ENCODE measurements at regions not wholly inside any gene's neighbourhood (a gene's known extent, or its start where the extent isn't known, plus 50 kb on each side); places are given as distances from the start of the nearest gene placed in this dataset.

GRCh38 chr1:242876030-242876429 is 351.5 kb upstream of the PLD5 start:
- Mint-ChIP-seq H3K9me3 (no peaks in the 10 kb centered on the region), H3K27ac (no peak overlapping the region)

GRCh38 chr1:242873661-242874060 is 349.2 kb upstream of the PLD5 start:
- no peaks in the 10 kb centered on the region for H3K4me1 Mint-ChIP-seq (ENCODE audit: low read depth)
- H3K27me3 Mint-ChIP-seq (ENCODE audit: low read depth), result no peaks in the 10 kb centered on the region
- no peak overlapping the region for H3K27ac Mint-ChIP-seq

More at GRCh38 chr1:242876030-242876429, 351.5 kb upstream of the PLD5 start:
- no peak for DNase-seq (ENCODE audit: low spot score)
- Mint-ChIP-seq H3K4me3 (no peak overlapping the region), H3K36me3 (ENCODE audit: low read depth) (no peaks in the 10 kb centered on the region), H3K27me3 (ENCODE audit: low read depth) (no peaks in the 10 kb centered on the region), H3K4me1 (ENCODE audit: low read depth) (no peaks in the 10 kb centered on the region)

GRCh38 chr1:242872521-242872920 is 348.0 kb upstream of the PLD5 start:
- Mint-ChIP-seq H3K36me3 (ENCODE audit: low read depth) (no peaks in the 10 kb centered on the region), H3K4me1 (ENCODE audit: low read depth) (no peaks in the 10 kb centered on the region), H3K9me3 (no peaks in the 10 kb centered on the region), H3K27ac (no peak overlapping the region), H3K27me3 (ENCODE audit: low read depth) (no peaks in the 10 kb centered on the region), H3K4me3 (no peak overlapping the region)
- no peak for DNase-seq (ENCODE audit: low spot score)

More at GRCh38 chr1:242873661-242874060, 349.2 kb upstream of the PLD5 start:
- H3K36me3 Mint-ChIP-seq (ENCODE audit: low read depth), result no peaks in the 10 kb centered on the region
- no peaks in the 10 kb centered on the region for H3K9me3 Mint-ChIP-seq
- DNase-seq (ENCODE audit: low spot score), result no peak
- no peak overlapping the region for H3K4me3 Mint-ChIP-seq

GRCh38 chr1:242871471-242872030 is 347.1 kb upstream of the PLD5 start:
- H3K27me3 Mint-ChIP-seq (ENCODE audit: low read depth), result no peaks in the 10 kb centered on the region
- no peaks in the 10 kb centered on the region for H3K9me3 Mint-ChIP-seq
- no peak overlapping the region for H3K27ac Mint-ChIP-seq
- H3K4me1 Mint-ChIP-seq (ENCODE audit: low read depth), result no peaks in the 10 kb centered on the region
- no peaks in the 10 kb centered on the region for H3K36me3 Mint-ChIP-seq (ENCODE audit: low read depth)
- H3K4me3 Mint-ChIP-seq, result no peak overlapping the region
- DNase-seq (ENCODE audit: low spot score), result no peak

GRCh38 chr1:242870966-242871365 is 346.5 kb upstream of the PLD5 start:
- no peaks in the 10 kb centered on the region for H3K27me3 Mint-ChIP-seq (ENCODE audit: low read depth)
- DNase-seq (ENCODE audit: low spot score), result no peak
- H3K4me3 Mint-ChIP-seq, result no peak overlapping the region
- no peaks in the 10 kb centered on the region for H3K9me3 Mint-ChIP-seq
- H3K27ac Mint-ChIP-seq, result no peak overlapping the region
- no peaks in the 10 kb centered on the region for H3K4me1 Mint-ChIP-seq (ENCODE audit: low read depth)
- no peaks in the 10 kb centered on the region for H3K36me3 Mint-ChIP-seq (ENCODE audit: low read depth)

GRCh38 chr1:242856289-242856688 is 331.8 kb upstream of the PLD5 start:
- Mint-ChIP-seq H3K27me3 (ENCODE audit: low read depth) (no peaks in the 10 kb centered on the region), H3K4me3 (no peak overlapping the region), H3K4me1 (ENCODE audit: low read depth) (no peaks in the 10 kb centered on the region), H3K9me3 (no peaks in the 10 kb centered on the region), H3K36me3 (ENCODE audit: low read depth) (no peaks in the 10 kb centered on the region), H3K27ac (no peak overlapping the region)
- no peak for DNase-seq (ENCODE audit: low spot score)

GRCh38 chr1:242854466-242854865 is 330.0 kb upstream of the PLD5 start:
- Mint-ChIP-seq H3K4me3 (no peak overlapping the region), H3K27me3 (ENCODE audit: low read depth) (no peaks in the 10 kb centered on the region), H3K9me3 (no peaks in the 10 kb centered on the region), H3K27ac (no peak overlapping the region), H3K36me3 (ENCODE audit: low read depth) (no peaks in the 10 kb centered on the region), H3K4me1 (ENCODE audit: low read depth) (no peaks in the 10 kb centered on the region)
- no peak for DNase-seq (ENCODE audit: low spot score)

GRCh38 chr1:242847390-242847993 is 323.0 kb upstream of the PLD5 start:
- H3K4me3 Mint-ChIP-seq, result no peak overlapping the region
- H3K9me3 Mint-ChIP-seq, result peaks cover 10% of the 10 kb centered on the region
- H3K27ac Mint-ChIP-seq, result no peak overlapping the region
- H3K27me3 Mint-ChIP-seq (ENCODE audit: low read depth), result no peaks in the 10 kb centered on the region
- no peak for DNase-seq (ENCODE audit: low spot score)
- H3K36me3 Mint-ChIP-seq (ENCODE audit: low read depth), result no peaks in the 10 kb centered on the region
- no peaks in the 10 kb centered on the region for H3K4me1 Mint-ChIP-seq (ENCODE audit: low read depth)

GRCh38 chr1:242842094-242842493 is 317.6 kb upstream of the PLD5 start:
- peaks cover 10% of the 10 kb centered on the region for H3K9me3 Mint-ChIP-seq
- no peaks in the 10 kb centered on the region for H3K4me1 Mint-ChIP-seq (ENCODE audit: low read depth)
- no peaks in the 10 kb centered on the region for H3K36me3 Mint-ChIP-seq (ENCODE audit: low read depth)
- no peaks in the 10 kb centered on the region for H3K27me3 Mint-ChIP-seq (ENCODE audit: low read depth)
- no peak overlapping the region for H3K27ac Mint-ChIP-seq
- no peak for DNase-seq (ENCODE audit: low spot score)
- H3K4me3 Mint-ChIP-seq, result no peak overlapping the region

- Mint-ChIP-seq H3K9me3 (peaks cover 6% of the 10 kb centered on the region), H3K4me3 (no peak overlapping the region), H3K4me1 (ENCODE audit: low read depth) (no peaks in the 10 kb centered on the region), H3K27ac (no peak overlapping the region), H3K27me3 (ENCODE audit: low read depth) (no peaks in the 10 kb centered on the region), H3K36me3 (ENCODE audit: low read depth) (no peaks in the 10 kb centered on the region)
- no peak for DNase-seq (ENCODE audit: low spot score)
Measured at GRCh38 chr1:242839101-242839500, 314.6 kb upstream of the PLD5 start.

GRCh38 chr1:242836423-242836822 is 311.9 kb upstream of the PLD5 start:
- Mint-ChIP-seq H3K36me3 (ENCODE audit: low read depth) (no peaks in the 10 kb centered on the region), H3K27me3 (ENCODE audit: low read depth) (no peaks in the 10 kb centered on the region), H3K4me3 (no peak overlapping the region), H3K27ac (no peak overlapping the region), H3K9me3 (no peaks in the 10 kb centered on the region), H3K4me1 (ENCODE audit: low read depth) (no peaks in the 10 kb centered on the region)
- no peak for DNase-seq (ENCODE audit: low spot score)

GRCh38 chr1:242828828-242829227 is 304.3 kb upstream of the PLD5 start:
- H3K9me3 Mint-ChIP-seq, result no peaks in the 10 kb centered on the region
- no peak overlapping the region for H3K27ac Mint-ChIP-seq
- H3K4me3 Mint-ChIP-seq, result no peak overlapping the region
- no peaks in the 10 kb centered on the region for H3K36me3 Mint-ChIP-seq (ENCODE audit: low read depth)
- DNase-seq (ENCODE audit: low spot score), result no peak
- no peaks in the 10 kb centered on the region for H3K27me3 Mint-ChIP-seq (ENCODE audit: low read depth)
- H3K4me1 Mint-ChIP-seq (ENCODE audit: low read depth), result no peaks in the 10 kb centered on the region

- no peak overlapping the region for H3K4me3 Mint-ChIP-seq
- no peak for DNase-seq (ENCODE audit: low spot score)
- no peaks in the 10 kb centered on the region for H3K9me3 Mint-ChIP-seq
- no peak overlapping the region for H3K27ac Mint-ChIP-seq
- H3K36me3 Mint-ChIP-seq (ENCODE audit: low read depth), result no peaks in the 10 kb centered on the region
- no peaks in the 10 kb centered on the region for H3K4me1 Mint-ChIP-seq (ENCODE audit: low read depth)
- no peaks in the 10 kb centered on the region for H3K27me3 Mint-ChIP-seq (ENCODE audit: low read depth)
Measured at GRCh38 chr1:242828199-242828598, 303.7 kb upstream of the PLD5 start.

GRCh38 chr1:242827538-242827937 is 303.0 kb upstream of the PLD5 start:
- no peaks in the 10 kb centered on the region for H3K27me3 Mint-ChIP-seq (ENCODE audit: low read depth)
- no peak for DNase-seq (ENCODE audit: low spot score)
- no peak overlapping the region for H3K4me3 Mint-ChIP-seq
- H3K9me3 Mint-ChIP-seq, result no peaks in the 10 kb centered on the region
- H3K4me1 Mint-ChIP-seq (ENCODE audit: low read depth), result no peaks in the 10 kb centered on the region
- H3K36me3 Mint-ChIP-seq (ENCODE audit: low read depth), result no peaks in the 10 kb centered on the region
- no peak overlapping the region for H3K27ac Mint-ChIP-seq
